Endothelial cell of umbilical vein (primary cell): ENCODE measurements at regions not wholly inside any gene's neighbourhood (a gene's known extent, or its start where the extent isn't known, plus 50 kb on each side); places are given as distances from the start of the nearest gene placed in this dataset.

ENCODE experiments used
- BruUV-seq: library from RNA; stranded (reverse); fragments of 400-500 nt; replicated peaks from 2 replicates; lab custom pipeline; 2021; lab: Mats Ljungman, UMichigan
- CTCF ChIA-PET: fragments of 300-600, 350-600 bp; sonication (Branson Sonifier 250); formaldehyde crosslinking; loops from one replicate; lab custom pipeline; 2021; ENCODE audit warnings: antibody characterized with exemption, inconsistent platforms; lab: Charles Lee
- POLR2A ChIA-PET: fragments of 300-600, 350-600 bp; sonication (Branson Sonifier 250); formaldehyde crosslinking; loops from one replicate; lab custom pipeline; 2021; ENCODE audit warnings: antibody characterized with exemption, inconsistent platforms; lab: Charles Lee
- DNase-seq: peaks from one replicate; pipeline ENCODE4 v3.0.0-alpha.2; 2011; ENCODE audit warnings: low read depth, low spot score
- FAIRE-seq: peaks from 2 replicates; lab custom pipeline; 2011; peaks lifted over from hg19 to GRCh38; lab: Jason Lieb, UNC
- H2AFZ ChIP-seq: 2 replicates; pipeline ENCODE4 v1.6.0; 2012; ENCODE audit warnings: low read depth, low read length, control low read depth, inconsistent platforms
- H3K27ac ChIP-seq: 2 replicates; pipeline ENCODE4 v1.5.1; 2011; ENCODE audit warnings: low read depth, mild to moderate bottlenecking, control low read depth, low read length, moderate library complexity; ENCODE audit not compliant: insufficient read depth
- H3K27me3 ChIP-seq, 2 experiments: 2 replicates each; pipeline versions ENCODE4 v1.6.0 to v1.6.1; 2011; ENCODE audit warnings: low read length in 2 of 2, mixed read lengths in 1 of 2; ENCODE audit not compliant: control insufficient read depth in 2 of 2, insufficient read depth in 2 of 2
- H3K36me3 ChIP-seq, 2 experiments: 2 replicates in 1 of 2; 3 replicates in 1 of 2; pipeline ENCODE4 v1.5.1; 2011; ENCODE audit warnings: low read length in 2 of 2, mild to moderate bottlenecking in 1 of 2, moderate library complexity in 1 of 2; ENCODE audit not compliant: control insufficient read depth in 2 of 2, insufficient read depth in 2 of 2; ENCODE audit errors: extremely low read depth in 1 of 2
- H3K4me1 ChIP-seq: 3 replicates; pipeline ENCODE4 v1.5.1; 2011; ENCODE audit warnings: mild to moderate bottlenecking, low read length; ENCODE audit not compliant: control insufficient read depth, insufficient read depth; ENCODE audit errors: extremely low read depth
- H3K4me2 ChIP-seq: 2 replicates; pipeline ENCODE4 v1.6.1; 2011; ENCODE audit warnings: low read length, control low read depth, mixed read lengths; ENCODE audit not compliant: insufficient read depth
- H3K4me3 ChIP-seq, 3 experiments: fragments of 200-600 bp in 1 of 3; sonication (generic), shearing (Covaris generic) in 1 of 3; replicated peaks in 1 of 3; 2 replicates each; pipeline ENCODE4 v1.5.1; 2011 to 2016; ENCODE audit warnings: control low read depth in 3 of 3, low read length in 3 of 3, mild to moderate bottlenecking in 2 of 3, inconsistent platforms in 1 of 3, low read depth in 1 of 3, moderate library complexity in 1 of 3; ENCODE audit not compliant: insufficient read depth in 1 of 3
- H3K79me2 ChIP-seq: 2 replicates; pipeline ENCODE4 v1.6.0; 2012; ENCODE audit warnings: low read length, inconsistent platforms; ENCODE audit not compliant: control insufficient read depth, insufficient read depth
- H3K9ac ChIP-seq: replicated peaks from 2 replicates; pipeline ENCODE3; 2011; ENCODE audit warnings: low read length, control low read depth; ENCODE audit not compliant: insufficient read depth; ENCODE audit errors: extremely low read depth
- H3K9me1 ChIP-seq: replicated peaks from 3 replicates; pipeline ENCODE4 v1.6.0; 2011; ENCODE audit warnings: mild to moderate bottlenecking, low read length; ENCODE audit not compliant: control insufficient read depth, insufficient read depth; ENCODE audit errors: extremely low read depth
- H3K9me3 ChIP-seq: replicated peaks from 2 replicates; pipeline ENCODE4 v1.5.1; 2012; ENCODE audit warnings: low read length, inconsistent platforms; ENCODE audit not compliant: control insufficient read depth, insufficient read depth
- H4K20me1 ChIP-seq: replicated peaks from 2 replicates; pipeline ENCODE3; 2011; ENCODE audit warnings: mild to moderate bottlenecking, low read length; ENCODE audit not compliant: control insufficient read depth, insufficient read depth; ENCODE audit errors: extremely low read depth
- EZH2 ChIP-seq: IDR thresholded peaks from 2 replicates; pipeline ENCODE4 v1.6.1; 2012; ENCODE audit warnings: borderline replicate concordance, low read depth, mild to moderate bottlenecking, moderate library complexity, low read length, inconsistent platforms; ENCODE audit not compliant: severe bottlenecking
- FOS ChIP-seq: IDR thresholded peaks from 2 replicates; pipeline ENCODE4 v1.6.1; 2011; ENCODE audit warnings: mild to moderate bottlenecking, low read length, moderate library complexity, borderline replicate concordance; ENCODE audit not compliant: insufficient read depth
- GATA2 ChIP-seq: IDR thresholded peaks from 2 replicates; pipeline ENCODE4 v1.7.0; 2011; ENCODE audit warnings: low read depth, mild to moderate bottlenecking, moderate library complexity, mixed read lengths, low read length; ENCODE audit not compliant: insufficient read length, insufficient read depth
- JUN ChIP-seq: IDR thresholded peaks from 2 replicates; pipeline ENCODE4 v1.6.1; 2011; ENCODE audit warnings: borderline replicate concordance, low read depth; ENCODE audit not compliant: insufficient read length, insufficient read depth
- MAX ChIP-seq: IDR thresholded peaks from 2 replicates; pipeline ENCODE4 v1.6.1; 2011; ENCODE audit not compliant: insufficient read depth, insufficient read length
- MYC ChIP-seq: IDR thresholded peaks from one replicate; pipeline ENCODE4 v1.6.1; 2011; ENCODE audit warnings: mild to moderate bottlenecking, low read depth, low read length
- POLR2A ChIP-seq: IDR thresholded peaks from 2 replicates; pipeline ENCODE4 v1.6.1; 2012; ENCODE audit warnings: low read depth, mild to moderate bottlenecking, control low read depth, low read length
- POLR2AphosphoS5 ChIP-seq: IDR thresholded peaks from 2 replicates; pipeline ENCODE4 v1.6.1; 2012; ENCODE audit warnings: low read depth, mild to moderate bottlenecking, control low read depth, low read length, moderate library complexity; ENCODE audit not compliant: insufficient read depth
- dilution Hi-C: fragments of 300-500 bp; cut with MboI; formaldehyde crosslinking; loops from one replicate; pipeline ENCODE4 v1.15.0; 2019; ENCODE audit warnings: low sequenced_read_pairs; ENCODE audit not compliant: extremely low pct_ligation_motif_present
- intact Hi-C: fragments of 100-400 bp; cut with micrococcal nuclease; formaldehyde crosslinking; loops from one replicate; pipeline ENCODE4 v1.10.0; 2022
- TF ChIP-seq, protein P1 (sequence below), 2 donors: IDR thresholded peaks; 1 replicate in 1 of 2; 2 replicates in 1 of 2; pipeline ENCODE4 v1.5.1; 2011; ENCODE audit warnings: low read length in 2 of 2, mild to moderate bottlenecking in 2 of 2, moderate library complexity in 2 of 2, control low read depth in 1 of 2, inconsistent platforms in 1 of 2, low read depth in 1 of 2; ENCODE audit not compliant: insufficient read depth in 1 of 2; ENCODE audit errors: extremely low read depth in 1 of 2

DNA sequence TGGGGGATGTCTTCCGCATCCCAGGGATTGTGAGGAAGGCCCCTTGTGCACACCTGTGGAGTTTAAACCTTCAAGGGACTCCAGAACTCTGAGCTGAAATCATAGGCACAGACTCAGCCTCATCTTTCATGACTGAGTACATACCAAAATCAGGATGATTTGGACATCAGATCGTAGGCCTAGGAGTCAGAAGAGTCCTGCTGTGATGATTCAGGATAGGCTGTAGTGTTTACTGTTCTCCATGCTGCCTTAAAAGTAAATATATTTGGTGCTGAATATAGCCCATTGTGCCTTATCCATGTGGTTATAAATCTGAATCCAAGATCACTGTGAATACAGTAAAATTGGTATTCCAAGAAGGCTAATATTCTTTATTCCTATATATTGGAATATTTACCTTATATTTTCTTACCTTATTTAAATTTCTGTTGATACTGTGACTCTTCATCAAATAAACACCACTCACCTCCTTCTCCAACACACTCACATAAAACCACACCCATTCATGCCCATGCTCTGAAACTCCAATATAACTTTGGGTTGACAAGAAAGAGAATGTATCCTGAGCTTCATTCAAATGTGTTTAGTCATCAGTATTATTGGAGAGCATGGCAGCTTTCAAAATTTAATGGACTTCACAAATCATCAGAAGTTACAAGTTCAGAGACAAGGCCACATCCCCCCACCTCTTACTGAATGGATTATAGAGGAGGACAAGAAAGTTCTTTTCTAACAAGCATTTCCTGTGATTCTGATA lies 561.4 kb upstream of the LINC00305 start:
- Histone ChIP-seq H3K9me3 (peaks cover 4% of the 10 kb centered on the region), H4K20me1 (no peaks in the 10 kb centered on the region), H3K4me2 (no peak overlapping the region), H2AFZ (no peak overlapping the region), H3K4me3 (no peak overlapping the region), H3K79me2 (no peaks in the 10 kb centered on the region), H3K36me3 (no peaks in the 10 kb centered on the region), H3K9ac (no peak overlapping the region), H3K27ac (no peak overlapping the region), H3K4me1 (no peaks in the 10 kb centered on the region), H3K9me1 (no peaks in the 10 kb centered on the region), H3K27me3 (no peaks in the 10 kb centered on the region)
- ChIA-PET CTCF (no interaction called here), POLR2A (no interaction called here)
- no TSS peak for BruUV-seq
- dilution Hi-C loops (no loop called here), intact Hi-C loops (no loop called here)
- DNase-seq (no peak), FAIRE-seq (no peak)
- TF ChIP-seq MYC = no peak
- no peak for TF ChIP-seq FOS
- TF ChIP-seq, protein P1, sequence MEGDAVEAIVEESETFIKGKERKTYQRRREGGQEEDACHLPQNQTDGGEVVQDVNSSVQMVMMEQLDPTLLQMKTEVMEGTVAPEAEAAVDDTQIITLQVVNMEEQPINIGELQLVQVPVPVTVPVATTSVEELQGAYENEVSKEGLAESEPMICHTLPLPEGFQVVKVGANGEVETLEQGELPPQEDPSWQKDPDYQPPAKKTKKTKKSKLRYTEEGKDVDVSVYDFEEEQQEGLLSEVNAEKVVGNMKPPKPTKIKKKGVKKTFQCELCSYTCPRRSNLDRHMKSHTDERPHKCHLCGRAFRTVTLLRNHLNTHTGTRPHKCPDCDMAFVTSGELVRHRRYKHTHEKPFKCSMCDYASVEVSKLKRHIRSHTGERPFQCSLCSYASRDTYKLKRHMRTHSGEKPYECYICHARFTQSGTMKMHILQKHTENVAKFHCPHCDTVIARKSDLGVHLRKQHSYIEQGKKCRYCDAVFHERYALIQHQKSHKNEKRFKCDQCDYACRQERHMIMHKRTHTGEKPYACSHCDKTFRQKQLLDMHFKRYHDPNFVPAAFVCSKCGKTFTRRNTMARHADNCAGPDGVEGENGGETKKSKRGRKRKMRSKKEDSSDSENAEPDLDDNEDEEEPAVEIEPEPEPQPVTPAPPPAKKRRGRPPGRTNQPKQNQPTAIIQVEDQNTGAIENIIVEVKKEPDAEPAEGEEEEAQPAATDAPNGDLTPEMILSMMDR (IDR thresholded peaks at IDR 0.05; ENCODE audit: extremely low read depth in 1 of 2, insufficient read depth in 1 of 2, low read depth in 1 of 2, low read length in 2 of 2) = no peak
- no peak for TF ChIP-seq POLR2A
- TF ChIP-seq GATA2 = no peak
- no peak for TF ChIP-seq MAX
- TF ChIP-seq JUN = no peak
- no peak for TF ChIP-seq POLR2AphosphoS5
- no peak for TF ChIP-seq EZH2
